ENCODE measurements at regions not wholly inside any gene's neighbourhood (a gene's known extent, or its start where the extent isn't known, plus 50 kb on each side); places are given as distances from the start of the nearest gene placed in this dataset.

- Histone ChIP-seq H3K36me3 (no peaks in the 10 kb centered on the region), H3K27me3 (no peaks in the 10 kb centered on the region), H3K9me3 (no peaks in the 10 kb centered on the region), H3K27ac (no peak overlapping the region), H3K4me3 (no peak overlapping the region), H3K4me1 (no peaks in the 10 kb centered on the region)
- no peak for DNase-seq
- 6 to 8% methylated on average over 1 of the region's 1 CpG for WGBS, 2 donors
- ATAC-seq, result no peak
- no peak for FAIRE-seq
- TF ChIP-seq CTCF (IDR thresholded peaks at IDR 0.05), result no peak
- intact Hi-C loops (cut with DNase I), result no loop called here
Observed at GRCh38 chr10:36636285-36636839, 489.0 kb upstream of the ANKRD30A start.

- Histone ChIP-seq H3K36me3 (no peaks in the 10 kb centered on the region), H3K9me3 (no peaks in the 10 kb centered on the region), H3K4me3 (no peak overlapping the region), H3K27ac (no peak overlapping the region), H3K4me1 (no peaks in the 10 kb centered on the region), H3K27me3 (no peaks in the 10 kb centered on the region)
- TF ChIP-seq CTCF (IDR thresholded peaks at IDR 0.05), result no peak
- no peak for DNase-seq
- ATAC-seq, result no peak
- FAIRE-seq, result no peak
- intact Hi-C loops (cut with DNase I), result no loop called here
- 56 to 71% methylated on average over 4 of the region's 4 CpGs for WGBS, 2 donors
Observed at GRCh38 chr10:36634916-36635315, 490.5 kb upstream of the ANKRD30A start.

- 12 to 16% methylated on average over 3 of the region's 3 CpGs for WGBS, 2 donors
- DNase-seq (no peak), FAIRE-seq (no peak), ATAC-seq (no peak)
- Histone ChIP-seq H3K4me3 (no peak overlapping the region), H3K4me1 (no peaks in the 10 kb centered on the region), H3K36me3 (no peaks in the 10 kb centered on the region), H3K27ac (no peak overlapping the region), H3K9me3 (no peaks in the 10 kb centered on the region), H3K27me3 (no peaks in the 10 kb centered on the region)
- intact Hi-C loops (cut with DNase I), result no loop called here
- no peak for TF ChIP-seq CTCF (IDR thresholded peaks at IDR 0.05)
Observed at GRCh38 chr10:36630267-36630666, 495.1 kb upstream of the ANKRD30A start.

- FAIRE-seq (no peak), DNase-seq (no peak), ATAC-seq (no peak)
- intact Hi-C loops (cut with DNase I), result no loop called here
- whole genome bisulfite sequencing, 2 donors, result 70 to 97% methylated on average over 2 of the region's 2 CpGs
- H3K4me1 ChIP-seq, result no peaks in the 10 kb centered on the region
- no peaks in the 10 kb centered on the region for H3K36me3 ChIP-seq
- H3K27me3 ChIP-seq, result no peaks in the 10 kb centered on the region
- no peaks in the 10 kb centered on the region for H3K9me3 ChIP-seq
- no peak overlapping the region for H3K27ac ChIP-seq
- TF ChIP-seq CTCF (IDR thresholded peaks at IDR 0.05), result no peak
- no peak overlapping the region for H3K4me3 ChIP-seq
Observed at GRCh38 chr10:36629476-36629875, 495.9 kb upstream of the ANKRD30A start.

- no peak for DNase-seq
Observed at GRCh38 chr10:36624551-36625100, 500.8 kb upstream of the ANKRD30A start.

More at GRCh38 chr10:36624551-36625100, 500.8 kb upstream of the ANKRD30A start:
- Histone ChIP-seq H3K36me3 (no peaks in the 10 kb centered on the region), H3K4me3 (no peak overlapping the region), H3K4me1 (no peaks in the 10 kb centered on the region), H3K27me3 (no peaks in the 10 kb centered on the region), H3K9me3 (no peaks in the 10 kb centered on the region), H3K27ac (no peak overlapping the region)
- 88 to 94% methylated on average over 3 of the region's 3 CpGs for WGBS, 2 donors
- ATAC-seq (no peak), FAIRE-seq (no peak)
- intact Hi-C loops (cut with DNase I), result no loop called here
- no peak for TF ChIP-seq CTCF (IDR thresholded peaks at IDR 0.05)
